GM21737 (cell line): ENCODE measurements at regions not wholly inside any gene's neighbourhood (a gene's known extent, or its start where the extent isn't known, plus 50 kb on each side); places are given as distances from the start of the nearest gene placed in this dataset.

ENCODE experiments used
- ATAC-seq: cut with Tn5 transposase; IDR thresholded peaks from one replicate; pipeline ENCODE4 v1.9.1; 2021; ENCODE audit warnings: mild to moderate bottlenecking, moderate library complexity; ENCODE audit not compliant: unreplicated experiment

DNA sequence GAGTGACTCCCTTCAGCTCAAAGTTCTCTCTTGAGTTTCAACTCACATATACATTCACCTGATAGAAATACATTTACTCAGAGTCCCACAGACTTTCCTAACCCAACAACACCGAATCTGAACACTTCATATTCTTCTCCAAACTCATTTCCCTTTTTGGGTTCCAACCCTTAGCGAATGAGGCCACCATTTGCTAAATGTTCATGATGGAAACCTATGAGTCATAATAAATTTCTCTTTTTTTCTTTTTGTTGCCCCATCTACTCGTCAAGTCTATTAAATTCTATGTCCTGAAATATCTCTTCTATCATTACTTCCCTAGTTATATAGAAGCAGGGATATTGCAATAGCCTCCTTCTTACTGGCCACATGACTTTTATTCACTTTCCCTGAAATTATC is 100.1 kb downstream of the HLX start:
- ATAC-seq, result no peak

DNA sequence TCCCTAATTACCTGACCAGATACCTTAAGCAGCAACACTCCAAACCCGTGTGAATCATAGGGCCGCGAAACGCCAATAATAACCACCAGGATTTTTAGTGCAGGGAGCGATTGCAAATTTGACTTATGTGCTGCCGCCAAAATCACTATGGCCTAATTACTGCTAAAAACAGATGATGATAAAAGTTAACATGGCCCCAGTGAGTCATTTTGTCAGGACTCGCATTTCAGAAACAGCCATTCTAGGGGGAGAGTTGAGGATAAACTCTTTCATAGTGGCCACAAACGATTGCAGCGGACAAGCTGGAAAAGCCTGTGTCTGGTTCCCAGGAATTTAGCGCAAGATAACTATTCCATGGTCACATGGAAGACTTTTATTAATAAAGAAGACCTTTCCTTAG is 103.4 kb downstream of the HLX start:
- no peak for ATAC-seq

DNA sequence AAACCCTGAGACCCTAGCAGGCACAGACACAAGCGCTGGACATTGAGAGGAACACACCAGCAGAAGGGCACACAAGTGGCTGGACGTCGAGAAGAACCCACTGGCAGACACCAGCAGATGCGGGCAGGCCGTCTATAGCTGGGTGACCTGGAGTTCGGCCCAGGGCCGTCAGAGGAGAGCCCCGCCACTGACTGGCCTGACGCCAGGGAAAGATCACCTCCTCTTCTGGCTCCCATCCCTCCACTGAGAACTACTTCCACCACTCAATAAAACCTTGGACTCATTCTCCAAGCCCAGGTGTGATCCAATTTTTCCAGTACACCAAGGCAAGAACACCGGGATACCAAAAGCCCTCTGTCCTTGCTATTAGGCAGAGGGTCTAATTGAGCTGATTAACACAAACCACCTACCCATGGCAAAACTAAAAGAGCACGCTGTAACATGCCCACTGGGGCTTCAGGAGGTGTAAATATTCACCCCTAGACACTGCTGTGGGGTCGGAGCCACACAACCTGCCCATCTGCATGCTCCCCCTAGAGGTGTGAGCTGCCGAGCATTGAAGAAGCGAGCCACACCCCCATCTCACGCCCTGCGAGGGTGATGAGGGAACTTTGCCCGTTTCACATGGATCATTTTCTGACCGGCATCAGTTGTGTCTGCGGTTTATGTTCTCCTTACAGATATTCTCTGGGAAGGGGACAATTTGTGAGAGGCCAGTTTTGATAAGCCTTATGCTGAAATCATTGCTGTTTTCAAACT is 104.8 kb downstream of the HLX start:
- no peak for ATAC-seq

DNA sequence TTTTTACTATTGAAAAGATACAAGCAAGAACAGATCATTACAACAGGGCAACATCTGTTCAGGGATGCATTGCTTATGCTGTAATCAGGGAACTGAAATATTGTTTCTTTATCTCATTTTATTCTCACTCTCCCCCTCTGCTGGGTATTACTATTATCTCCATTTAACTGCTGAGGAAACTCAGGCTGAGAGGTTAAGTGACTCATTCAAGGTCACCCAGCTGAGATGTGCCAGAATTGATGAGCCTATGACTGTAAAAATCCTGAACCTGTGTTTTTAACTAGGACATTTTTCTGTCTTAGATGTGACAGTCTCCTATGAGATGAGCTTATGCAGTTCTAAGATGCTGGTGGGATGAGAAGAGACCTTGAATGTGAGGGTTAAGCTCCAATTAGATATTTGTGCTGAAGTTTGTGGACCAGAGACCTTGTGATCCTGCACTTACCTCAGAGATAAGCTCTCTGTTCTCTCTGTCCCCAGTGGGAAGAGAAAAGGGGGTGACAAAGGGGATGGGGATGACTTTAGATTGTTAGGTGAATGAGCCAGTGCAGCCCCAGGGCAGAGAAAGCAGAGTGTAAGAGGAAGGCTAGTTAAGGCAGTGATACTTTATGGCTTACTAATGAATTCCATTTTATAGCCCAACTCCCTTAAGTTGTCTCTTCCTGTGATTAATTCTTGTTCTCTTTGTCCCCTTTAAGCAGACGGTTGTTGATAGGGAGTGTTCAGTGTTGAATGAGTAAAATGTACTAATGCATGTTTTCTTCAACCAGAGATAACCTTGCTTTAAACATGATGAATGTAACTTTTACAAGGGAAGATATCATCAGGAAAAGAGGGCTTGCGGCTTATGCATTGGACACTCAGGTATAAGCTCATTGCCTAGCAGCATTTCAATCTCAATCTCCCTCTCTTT is 111.4 kb downstream of the HLX start:
- no peak for ATAC-seq

DNA sequence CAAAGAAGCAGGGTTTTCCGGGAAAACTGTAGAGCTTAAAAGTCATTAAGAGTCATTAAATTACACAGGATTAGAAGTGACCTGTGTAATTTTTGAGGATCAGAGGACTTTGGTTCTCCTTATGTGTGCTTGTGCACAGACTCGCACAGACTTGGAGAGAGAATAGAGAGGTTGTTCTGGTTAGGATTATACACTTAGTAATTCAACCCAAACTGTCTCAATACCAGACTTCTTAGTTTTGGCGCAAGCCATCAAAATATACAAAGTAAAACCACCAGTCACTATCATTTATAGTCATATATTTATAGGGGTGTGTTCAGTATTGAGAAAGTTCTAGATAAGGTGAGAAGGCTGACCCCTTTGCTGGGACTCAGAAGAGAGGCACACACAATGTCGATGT is 112.3 kb downstream of the HLX start:
- ATAC-seq, result no peak

DNA sequence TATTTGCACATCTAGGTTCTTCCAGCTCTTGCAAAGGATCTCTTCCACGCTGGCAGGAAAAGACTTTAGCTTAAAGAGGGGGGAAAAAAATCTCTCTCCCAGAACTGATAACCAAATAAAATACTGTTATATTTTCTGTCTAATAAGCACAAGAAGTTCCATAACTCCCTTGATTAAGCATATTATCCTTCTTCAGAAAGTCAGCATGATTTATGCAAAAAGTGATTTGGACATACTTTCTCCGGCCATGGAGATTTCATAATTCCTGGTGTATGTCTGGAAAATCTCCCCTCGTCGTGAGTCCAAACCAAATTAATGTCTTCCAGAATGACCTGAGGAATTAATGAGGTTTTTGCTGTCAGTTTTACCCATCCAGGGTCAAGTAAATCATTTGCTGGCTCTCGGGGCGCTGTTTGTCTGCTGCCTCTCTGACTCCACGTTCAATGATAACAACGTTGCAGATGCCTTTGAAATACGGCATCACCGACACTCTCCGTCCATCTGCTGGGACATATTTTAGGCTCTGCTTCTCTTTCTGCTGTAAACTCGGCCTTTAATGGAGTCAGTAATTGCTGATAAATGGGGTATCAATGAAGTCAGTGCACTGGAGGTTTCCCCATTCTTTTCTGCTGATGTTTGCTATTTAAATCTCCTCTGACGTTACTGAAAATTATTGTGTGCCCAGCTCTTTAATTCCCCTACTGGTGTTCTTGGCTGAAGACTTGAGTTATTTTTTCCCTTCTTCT is 112.9 kb downstream of the HLX start:
- ATAC-seq, result no peak

DNA sequence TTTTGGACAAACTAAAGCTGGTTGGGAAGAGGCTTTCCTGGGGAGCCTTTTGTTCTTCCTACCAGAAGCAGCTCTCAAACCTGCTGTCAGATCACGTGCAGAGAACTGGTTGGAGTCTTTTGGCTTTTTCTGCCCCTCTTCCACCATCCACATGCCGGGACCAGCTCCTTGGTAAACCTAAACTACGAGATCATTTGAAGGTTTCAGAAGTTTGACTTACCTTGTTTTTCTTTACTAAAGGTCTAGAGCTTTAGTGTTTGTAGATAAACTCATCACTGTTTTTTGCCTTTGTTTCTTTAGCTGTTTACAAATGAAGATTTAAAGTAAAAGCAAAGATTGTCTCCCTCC is 113.4 kb downstream of the HLX start:
- no peak for ATAC-seq

DNA sequence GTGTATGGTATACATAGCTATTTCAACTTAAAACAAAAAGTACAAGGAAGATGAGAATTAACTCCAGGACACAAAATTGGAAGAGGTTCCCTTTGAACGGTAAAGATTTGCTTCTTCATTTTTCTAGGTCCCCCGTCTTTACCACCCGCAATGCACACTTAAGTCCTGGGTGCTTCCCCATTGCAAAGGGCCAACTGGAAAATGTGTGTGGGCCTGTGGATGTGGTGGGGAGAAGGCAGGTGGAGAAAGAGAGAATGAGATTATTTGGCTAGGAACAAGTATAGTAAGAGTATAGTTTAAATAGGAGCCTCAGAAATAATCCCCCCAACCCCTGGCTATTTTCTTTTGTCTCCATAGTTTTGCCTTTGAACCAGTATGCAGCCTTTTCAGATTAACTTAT is 115.4 kb downstream of the HLX start:
- ATAC-seq, result no peak

DNA sequence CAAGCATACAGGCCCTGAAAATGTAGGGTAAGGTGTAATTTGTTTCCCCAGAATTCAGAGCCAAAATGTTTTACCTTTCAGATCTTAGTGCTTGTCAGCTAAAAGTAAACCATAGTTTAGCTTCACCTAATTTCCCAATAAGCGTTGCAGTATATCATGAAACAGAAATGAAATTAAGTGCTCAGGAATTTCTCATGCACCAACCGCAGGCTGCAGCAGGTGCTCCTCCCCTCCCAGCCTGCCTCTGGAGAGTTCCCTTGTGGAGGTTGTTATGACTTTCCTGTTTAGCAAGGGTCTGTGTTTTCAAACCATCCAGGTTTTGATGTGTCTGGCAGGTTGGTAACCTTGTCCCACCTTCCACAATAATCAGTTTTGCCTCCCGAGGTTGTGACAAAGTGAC is 118.5 kb downstream of the HLX start:
- ATAC-seq, result no peak

DNA sequence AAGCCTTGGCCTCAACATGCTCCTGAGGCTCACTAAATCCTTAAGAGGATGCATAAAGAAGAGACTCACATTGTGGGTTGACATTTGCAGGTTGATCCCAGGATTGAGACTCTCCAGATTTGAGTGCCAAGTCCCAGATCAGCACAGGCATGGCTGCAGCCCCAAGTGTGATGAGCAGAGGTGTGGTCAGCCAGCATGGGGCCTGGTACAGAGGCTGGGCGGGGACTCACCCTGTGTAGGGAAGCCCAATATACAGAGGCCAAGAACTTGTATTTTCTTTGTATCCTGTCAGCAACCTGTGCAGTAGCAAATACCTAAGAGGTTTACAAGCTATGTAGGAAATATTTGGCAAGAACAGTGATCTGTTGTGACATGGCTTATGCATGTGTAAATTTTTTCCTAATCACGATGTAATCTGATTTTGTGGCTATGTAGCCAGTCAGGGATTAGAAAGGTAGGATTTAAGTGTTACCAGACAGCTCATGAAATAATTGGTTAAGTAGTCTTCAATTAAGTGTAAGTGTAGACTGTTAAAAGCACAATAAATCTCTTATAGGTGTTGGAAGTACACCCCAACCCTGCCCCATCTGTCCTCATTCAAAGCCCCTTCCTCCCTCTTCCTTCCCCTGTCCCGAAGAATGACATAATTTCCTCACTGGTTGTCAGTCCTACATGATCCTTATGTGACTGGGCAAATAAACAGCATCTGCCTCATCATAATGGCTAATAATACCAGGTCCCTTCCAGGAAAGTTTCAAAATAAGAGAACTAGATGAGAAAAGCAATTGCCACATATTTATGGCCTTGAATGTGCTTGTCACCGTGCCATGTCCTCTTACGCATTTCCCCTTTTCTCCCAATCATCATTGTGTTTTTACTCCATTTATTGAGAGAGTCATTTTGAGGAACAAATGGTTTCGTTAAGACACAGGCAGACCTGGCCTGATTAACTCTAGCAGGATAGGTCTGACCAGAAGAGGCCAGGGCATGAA is 120.9 kb downstream of the HLX start:
- ATAC-seq, result no peak

DNA sequence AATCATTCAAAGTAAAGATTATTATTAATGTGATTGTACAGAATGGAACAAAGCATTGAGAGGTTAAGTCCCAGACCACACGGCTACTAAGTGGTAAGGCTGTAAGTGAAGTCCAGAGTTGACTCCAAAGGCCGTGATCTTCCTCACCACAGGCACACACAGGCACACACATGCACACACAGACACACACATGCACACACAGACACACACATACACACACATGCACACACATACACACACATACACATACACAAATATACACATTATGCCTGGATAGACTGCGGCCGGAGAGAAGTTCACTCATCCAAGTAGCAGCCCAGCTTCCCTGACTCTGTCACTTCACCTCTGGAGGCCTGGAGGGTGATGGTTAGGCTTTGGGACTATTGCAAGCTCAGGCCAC is 121.9 kb downstream of the HLX start:
- no peak for ATAC-seq

DNA sequence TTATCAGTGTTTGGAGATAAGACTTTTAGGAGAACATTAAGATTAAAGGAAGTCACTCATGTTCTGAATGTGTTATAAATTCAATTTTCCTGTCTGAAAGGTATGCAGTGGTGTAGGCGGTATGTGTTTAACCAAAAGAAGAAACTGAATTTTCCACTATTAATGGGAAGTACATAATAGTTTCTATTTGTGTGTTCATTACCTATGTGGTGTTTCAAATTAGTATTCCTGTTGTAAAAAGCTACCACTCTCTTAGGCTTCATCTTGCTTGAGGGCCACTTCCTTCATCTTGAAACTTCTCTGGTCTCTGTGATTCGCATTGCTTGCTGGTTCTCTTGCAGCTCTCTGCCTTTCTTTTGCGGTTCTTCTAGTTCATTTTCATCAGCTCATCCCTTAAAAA is 123.4 kb downstream of the HLX start:
- ATAC-seq, result no peak

DNA sequence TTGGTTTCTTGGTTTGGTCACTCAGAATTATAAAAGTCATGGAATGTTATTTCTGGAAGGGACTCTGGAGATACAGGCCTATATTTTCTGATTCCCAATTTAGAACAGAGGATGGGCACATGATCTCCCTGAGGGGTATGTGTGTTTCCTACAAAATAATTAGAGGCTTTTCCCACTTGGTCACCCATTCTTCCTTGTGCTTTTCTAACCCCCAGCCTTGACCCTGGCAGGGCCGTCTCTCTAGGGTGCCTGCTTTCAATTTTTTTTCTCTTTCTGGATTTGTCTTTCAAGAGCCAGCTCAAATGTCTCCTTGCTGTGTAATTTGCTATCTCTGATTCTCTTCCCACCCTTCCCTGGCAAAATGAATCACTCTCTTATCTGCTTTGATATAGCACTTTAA is 131.9 kb downstream of the HLX start:
- ATAC-seq, result no peak

DNA sequence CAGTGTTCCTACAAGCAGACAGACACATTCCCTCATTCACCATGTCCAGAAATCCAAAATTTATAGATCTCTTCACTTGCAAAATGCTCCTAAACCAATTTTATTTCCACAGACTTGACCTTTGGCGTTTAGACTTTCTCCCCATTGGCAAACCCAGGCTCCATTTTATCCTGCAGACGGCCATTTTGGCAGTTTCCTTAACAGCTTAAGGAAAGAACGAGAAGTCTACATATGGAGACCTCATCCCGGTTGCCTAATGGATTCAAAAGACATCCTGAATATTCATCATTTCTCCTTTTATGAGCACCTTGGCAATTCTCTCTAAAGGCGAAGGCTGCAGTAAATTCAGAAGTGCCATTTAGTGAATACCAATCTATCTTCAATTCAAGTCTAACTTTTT is 132.9 kb downstream of the HLX start:
- no peak for ATAC-seq

DNA sequence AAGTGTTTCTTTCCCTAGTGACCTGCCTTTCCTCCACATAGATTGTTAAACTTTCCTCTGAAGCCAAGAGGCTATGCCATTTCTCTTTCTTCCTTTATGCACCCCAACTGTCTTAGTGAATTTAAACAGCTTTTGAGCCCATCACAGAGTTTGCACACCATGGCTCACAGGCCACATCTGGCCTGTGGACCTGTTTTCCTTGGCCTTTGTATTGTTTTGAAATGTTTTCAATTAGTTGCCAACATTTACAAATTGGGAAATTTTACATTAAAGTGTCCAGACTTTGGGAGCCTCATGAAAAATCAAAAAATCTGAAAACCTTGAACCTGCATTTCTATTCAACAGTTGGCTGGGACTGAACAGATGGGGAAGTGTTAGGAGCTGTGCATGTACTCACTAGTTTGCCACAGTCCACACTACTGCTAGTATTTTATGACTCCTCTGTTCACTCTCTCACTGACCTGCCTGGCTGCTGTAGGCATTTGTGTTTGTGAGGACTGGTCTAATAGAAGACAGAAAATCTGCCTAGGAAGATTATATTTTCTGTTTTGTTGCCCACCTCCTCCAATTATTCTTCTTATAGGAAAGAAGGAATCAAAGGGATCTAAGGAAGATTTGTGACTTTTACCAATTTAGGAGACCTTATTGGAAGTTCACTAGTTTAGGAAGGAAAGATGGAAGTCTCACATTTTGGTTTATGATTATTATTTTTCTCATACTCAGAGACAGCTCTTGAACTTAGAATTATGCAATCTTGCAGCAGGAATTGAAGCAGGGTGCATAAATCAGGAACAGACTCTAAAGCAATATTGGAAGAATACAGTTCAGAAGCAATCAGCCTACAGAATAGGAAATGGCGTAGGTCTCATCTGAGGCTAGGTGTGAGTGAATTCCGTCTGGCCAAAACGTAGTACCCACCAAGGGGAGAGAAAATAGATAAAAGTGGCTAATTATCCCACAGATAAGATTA is 134.7 kb downstream of the HLX start:
- no peak for ATAC-seq

DNA sequence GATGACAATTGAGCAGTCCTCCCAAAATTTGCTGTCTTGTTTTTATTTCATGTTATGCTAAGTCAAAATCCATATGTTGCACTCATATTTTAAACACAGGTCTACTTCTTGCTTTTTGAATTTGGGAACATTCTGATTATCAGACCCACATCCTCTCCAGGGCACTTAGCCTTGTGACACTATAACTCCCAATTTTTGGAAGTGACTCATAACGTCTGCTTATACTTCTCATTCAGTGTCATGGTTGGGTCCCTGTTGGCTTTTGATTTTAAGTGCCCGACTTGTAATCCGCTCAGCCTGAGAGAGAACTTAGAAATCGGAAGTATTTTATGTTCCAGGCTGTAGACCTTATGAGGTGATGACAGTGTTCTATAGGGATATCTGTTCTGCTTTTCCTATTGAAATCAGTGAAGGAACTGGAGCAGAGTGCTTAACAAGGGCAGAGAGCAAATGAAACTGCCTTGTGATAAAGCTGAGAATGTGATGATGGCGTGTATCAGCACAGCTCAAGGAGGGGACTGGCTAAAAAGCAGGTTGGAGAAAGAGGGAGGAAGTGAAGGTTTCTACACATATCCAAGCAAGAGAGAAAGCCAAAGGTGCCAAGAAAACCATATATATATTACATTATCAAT is 136.0 kb downstream of the HLX start:
- no peak for ATAC-seq

DNA sequence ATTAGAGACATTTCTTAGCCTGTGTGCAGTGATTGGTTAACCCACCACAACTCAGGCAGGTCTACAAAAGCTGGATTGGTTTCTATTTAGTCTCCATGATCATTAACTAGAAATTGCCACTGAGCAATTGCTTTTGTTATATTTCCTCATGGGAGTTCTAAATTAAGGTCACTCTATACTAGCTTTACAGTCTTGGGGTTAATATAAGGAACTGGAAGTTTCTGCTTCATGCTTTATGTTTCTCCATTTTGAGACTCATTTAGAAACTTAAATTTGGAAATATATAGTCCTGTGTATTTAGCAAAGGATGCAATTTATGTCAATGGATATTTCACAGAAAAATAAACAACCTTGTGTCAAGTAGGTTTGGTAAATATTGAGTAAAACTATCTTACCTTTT is 137.5 kb downstream of the HLX start:
- no peak for ATAC-seq

DNA sequence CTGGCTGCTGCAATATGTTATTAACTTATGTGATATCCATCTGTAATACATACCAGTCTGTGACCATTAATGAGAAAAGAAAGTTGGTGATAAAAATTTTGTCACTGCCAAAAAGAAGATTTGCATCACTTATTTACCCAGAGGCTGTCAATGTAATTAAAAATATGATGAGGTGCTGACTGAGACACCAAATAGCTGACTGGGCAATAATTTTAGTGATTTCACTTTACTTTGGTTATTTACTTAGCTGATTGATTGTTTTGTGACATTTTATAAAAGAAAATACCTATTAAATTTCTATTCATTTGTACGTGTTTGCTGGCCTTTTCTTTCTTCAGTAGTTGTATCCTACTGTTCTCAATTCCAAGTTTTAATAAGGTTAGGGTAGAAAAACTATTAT is 139.2 kb downstream of the HLX start:
- no peak for ATAC-seq

DNA sequence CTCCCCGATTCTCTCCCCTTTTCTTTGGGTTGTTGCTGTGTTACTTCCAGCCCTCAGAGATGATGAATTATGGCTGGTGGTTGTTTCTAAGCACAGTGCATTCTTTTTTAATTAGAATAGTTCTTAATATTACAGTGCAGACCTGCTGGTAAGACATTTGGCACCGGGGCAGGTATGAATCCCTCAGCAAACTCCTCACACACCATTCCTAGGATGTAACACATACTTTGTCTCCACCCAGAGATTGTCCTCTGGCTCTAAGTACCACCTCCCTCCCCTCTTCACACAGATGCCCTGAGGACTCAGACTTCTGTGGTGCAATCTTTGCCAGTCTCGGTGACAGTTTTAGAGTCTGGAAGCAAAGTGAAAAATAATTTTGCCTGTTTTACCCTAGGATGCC is 143.1 kb downstream of the HLX start:
- ATAC-seq, result no peak
